H9 (cell line): ENCODE measurements at regions not wholly inside any gene's neighbourhood (a gene's known extent, or its start where the extent isn't known, plus 50 kb on each side); places are given as distances from the start of the nearest gene placed in this dataset.

Source experiments
- DNase-seq: peaks from one replicate; pipeline ENCODE4 v3.0.0-alpha.2; 2017
- H2AFZ ChIP-seq: one replicate; pipeline ENCODE4 v1.6.1; 2013; ENCODE audit warnings: mild to moderate bottlenecking, low read length, control low read depth, moderate library complexity
- H2AK5ac ChIP-seq: 2 replicates; pipeline ENCODE4 v1.6.1; 2013; ENCODE audit warnings: low read length, control low read depth, mixed read lengths; ENCODE audit not compliant: insufficient read length
- H2BK120ac ChIP-seq: one replicate; pipeline ENCODE4 v1.6.1; 2013; ENCODE audit warnings: low read depth, mild to moderate bottlenecking, low read length, control low read depth, inconsistent platforms; ENCODE audit not compliant: poor library complexity, severe bottlenecking
- H2BK12ac ChIP-seq: 2 replicates; pipeline ENCODE4 v1.6.1; 2013; ENCODE audit warnings: low read length, control low read depth, mixed read lengths, low read depth; ENCODE audit not compliant: insufficient read length
- H2BK15ac ChIP-seq: 2 replicates; pipeline ENCODE4 v1.6.1; 2013; ENCODE audit warnings: low read depth, low read length, control low read depth
- H2BK20ac ChIP-seq: one replicate; pipeline ENCODE4 v1.6.1; 2013; ENCODE audit warnings: low read depth, mild to moderate bottlenecking, low read length, control low read depth, inconsistent platforms; ENCODE audit not compliant: poor library complexity, severe bottlenecking
- H2BK5ac ChIP-seq: 2 replicates; pipeline ENCODE4 v1.6.1; 2013; ENCODE audit warnings: low read length, control low read depth, mixed read lengths; ENCODE audit not compliant: insufficient read length
- H3K14ac ChIP-seq: 2 replicates; pipeline ENCODE4 v1.6.1; 2013; ENCODE audit warnings: low read length, control low read depth; ENCODE audit not compliant: insufficient read depth
- H3K18ac ChIP-seq: 2 replicates; pipeline ENCODE4 v1.6.1; 2013; ENCODE audit warnings: low read depth, mild to moderate bottlenecking, mixed read lengths, low read length, control low read depth; ENCODE audit not compliant: insufficient read length
- H3K23ac ChIP-seq: 2 replicates; pipeline ENCODE4 v1.6.1; 2013; ENCODE audit warnings: low read length, control low read depth, mixed read lengths, low read depth; ENCODE audit not compliant: insufficient read length
- H3K23me2 ChIP-seq: 2 replicates; pipeline ENCODE4 v1.6.1; 2013; ENCODE audit warnings: low read depth, mild to moderate bottlenecking, mixed read lengths, low read length, control low read depth; ENCODE audit not compliant: insufficient read length, poor library complexity, severe bottlenecking
- H3K27ac ChIP-seq: 2 replicates; pipeline ENCODE4 v1.5.1; 2013; ENCODE audit warnings: low read length, control low read depth, mixed read lengths, low read depth; ENCODE audit not compliant: insufficient read length
- H3K27me3 ChIP-seq: 2 replicates; pipeline ENCODE4 v1.6.1; 2013; ENCODE audit warnings: low read length, control low read depth, inconsistent platforms; ENCODE audit not compliant: insufficient read depth
- H3K4ac ChIP-seq: 2 replicates; pipeline ENCODE4 v1.6.1; 2013; ENCODE audit warnings: low read depth, mild to moderate bottlenecking, control low read depth, inconsistent platforms, low read length, moderate library complexity
- H3K4me1 ChIP-seq: 2 replicates; pipeline ENCODE4 v1.6.1; 2013; ENCODE audit warnings: low read length, control low read depth, inconsistent platforms; ENCODE audit not compliant: insufficient read depth
- H3K4me2 ChIP-seq: 2 replicates; pipeline ENCODE4 v1.6.1; 2013; ENCODE audit warnings: low read length, control low read depth, mixed read lengths; ENCODE audit not compliant: insufficient read length, insufficient read depth
- H3K56ac ChIP-seq: 2 replicates; pipeline ENCODE4 v1.6.1; 2013; ENCODE audit warnings: low read depth, mild to moderate bottlenecking, mixed read lengths, low read length, control low read depth; ENCODE audit not compliant: insufficient read length
- H3K79me1 ChIP-seq: 2 replicates; pipeline ENCODE4 v1.6.1; 2013; ENCODE audit warnings: low read depth, mild to moderate bottlenecking, moderate library complexity, low read length, control low read depth, inconsistent platforms; ENCODE audit not compliant: insufficient read depth, poor library complexity, severe bottlenecking
- H3K79me2 ChIP-seq: 2 replicates; pipeline ENCODE4 v1.6.1; 2013; ENCODE audit warnings: low read length, control low read depth, inconsistent platforms; ENCODE audit not compliant: insufficient read depth
- H3K9ac ChIP-seq: 2 replicates; pipeline ENCODE4 v1.6.1; 2013; ENCODE audit warnings: low read length, control low read depth, mixed read lengths; ENCODE audit not compliant: insufficient read length; ENCODE audit errors: extremely low read depth
- H3K9me3 ChIP-seq: one replicate; pipeline ENCODE4 v1.6.1; 2013; ENCODE audit warnings: low read depth, low read length, inconsistent platforms; ENCODE audit not compliant: control insufficient read depth
- H3T11ph ChIP-seq: one replicate; pipeline ENCODE4 v1.6.1; 2013; ENCODE audit warnings: mild to moderate bottlenecking, low read length, control low read depth, inconsistent platforms
- H4K20me1 ChIP-seq: one replicate; pipeline ENCODE4 v1.6.1; 2013; ENCODE audit not compliant: control insufficient read depth, insufficient read length, insufficient read depth
- H4K5ac ChIP-seq: 2 replicates; pipeline ENCODE4 v1.6.1; 2013; ENCODE audit warnings: low read depth, mild to moderate bottlenecking, mixed read lengths, low read length, control low read depth; ENCODE audit not compliant: insufficient read length
- H4K8ac ChIP-seq: replicated peaks from 2 replicates; pipeline ENCODE4 v1.6.1; 2013; ENCODE audit warnings: low read length, control low read depth, mixed read lengths, low read depth; ENCODE audit not compliant: insufficient read length
- H4K91ac ChIP-seq: 2 replicates; pipeline ENCODE4 v1.6.1; 2013; ENCODE audit warnings: low read depth, mild to moderate bottlenecking, moderate library complexity, mixed read lengths, low read length, control low read depth; ENCODE audit not compliant: insufficient read length
- H3K27ac Mint-ChIP-seq, 3 experiments: 2 replicates in 2 of 3; 3 replicates in 1 of 3; pipeline ENCODE4 v1.8.0; 2020 to 2021; ENCODE audit warnings: mixed read lengths in 3 of 3, mild to moderate bottlenecking in 1 of 3, moderate library complexity in 1 of 3
- H3K27me3 Mint-ChIP-seq: 2 replicates; pipeline ENCODE4 v1.8.0; 2021; ENCODE audit warnings: low read depth, mild to moderate bottlenecking, moderate library complexity, mixed read lengths
- H3K36me3 Mint-ChIP-seq, 3 experiments: 2 replicates in 2 of 3; 3 replicates in 1 of 3; pipeline ENCODE4 v1.8.0; 2020 to 2021; ENCODE audit warnings: low read depth in 3 of 3, mixed read lengths in 3 of 3; ENCODE audit not compliant: insufficient read depth in 1 of 3
- H3K4me1 Mint-ChIP-seq, 2 experiments: 2 replicates each; pipeline ENCODE4 v1.8.0; 2020; ENCODE audit warnings: mixed read lengths in 2 of 2
- H3K4me3 Mint-ChIP-seq, 2 experiments: 2 replicates in 1 of 2; 3 replicates in 1 of 2; pipeline ENCODE4 v1.8.0; 2020 to 2021; ENCODE audit warnings: mild to moderate bottlenecking in 2 of 2, mixed read lengths in 2 of 2, moderate library complexity in 1 of 2
- H3K9me3 Mint-ChIP-seq, 2 experiments: 2 replicates in 1 of 2; 3 replicates in 1 of 2; pipeline ENCODE4 v1.8.0; 2020; ENCODE audit warnings: mild to moderate bottlenecking in 2 of 2, mixed read lengths in 2 of 2, moderate library complexity in 1 of 2
- CTCF ChIP-seq: fragments of 200-600 bp; sonication (generic); conservative IDR thresholded peaks from 3 replicates; pipeline ENCODE4 v1.8.0; 2021; ENCODE audit warnings: antibody characterized with exemption, mild to moderate bottlenecking
- WGBS: extraction: QIAGEN DNeasy Blood & Tissue Kit; methylation state at CpG from one replicate; pipeline ENCODE4 v1.1.7; 2013; ENCODE audit warnings: missing lambda C conversion rate, low lambda C conversion rate, mixed read lengths; ENCODE audit not compliant: insufficient read length; ENCODE audit errors: extremely low coverage; 5-methylcytosine and 5-hydroxymethylcytosine counted together

GRCh38 chr9:109593612-109594011 lies 95.5 kb upstream of the PTPN3 start:
- H4K20me1 ChIP-seq, result no peaks in the 10 kb centered on the region
- no peaks in the 10 kb centered on the region; a peak in 2 of 7 replicates for H3K36me3 Mint-ChIP-seq
- no peak overlapping the region for H3K18ac ChIP-seq
- H2AFZ ChIP-seq, result no peak overlapping the region
- peaks cover 5 to 11% of the 10 kb centered on the region in 2 experiments; a peak in 4 of 5 replicates for H3K9me3 Mint-ChIP-seq
- no peak overlapping the region for H3K4me3 Mint-ChIP-seq
- no peaks in the 10 kb centered on the region; the same call in 1 of the 2 replicates for H3K27me3 Mint-ChIP-seq
- H3K79me2 ChIP-seq, result no peaks in the 10 kb centered on the region
- H3K4me1 Mint-ChIP-seq, result peaks cover 1 to 5% of the 10 kb centered on the region in 2 experiments; a peak in 2 of 4 replicates
- H4K5ac ChIP-seq, result no peak overlapping the region
- H2BK15ac ChIP-seq, result no peak overlapping the region
- no peak overlapping the region for H3K14ac ChIP-seq
- H3K27me3 ChIP-seq, result no peaks in the 10 kb centered on the region
- H3K27ac Mint-ChIP-seq, result no peak overlapping the region
- H3K79me1 ChIP-seq, result no peaks in the 10 kb centered on the region
- no peak overlapping the region for H2BK5ac ChIP-seq
- H3K27ac ChIP-seq, result no peak overlapping the region
- H3K56ac ChIP-seq, result no peak overlapping the region
- no peak for DNase-seq
- H2AK5ac ChIP-seq, result no peak overlapping the region
- no peak for TF ChIP-seq CTCF
- no peak overlapping the region for H2BK120ac ChIP-seq
- no peak overlapping the region for H3K4me2 ChIP-seq
- H2BK20ac ChIP-seq, result no peak overlapping the region
- H3K4ac ChIP-seq, result no peak overlapping the region
- no peak overlapping the region for H2BK12ac ChIP-seq
- no peaks in the 10 kb centered on the region for H3K4me1 ChIP-seq
- no peak overlapping the region for H4K8ac ChIP-seq
- H3K9ac ChIP-seq, result no peak overlapping the region
- no peaks in the 10 kb centered on the region for H3K23me2 ChIP-seq
- H3T11ph ChIP-seq, result no peak overlapping the region
- no peak overlapping the region for H3K23ac ChIP-seq
- no peaks in the 10 kb centered on the region for H3K9me3 ChIP-seq
- WGBS, result no CpG with 5 or more reads among the region's 5 CpGs
- no peak overlapping the region for H4K91ac ChIP-seq
